ENCODE measurements at regions not wholly inside any gene's neighbourhood (a gene's known extent, or its start where the extent isn't known, plus 50 kb on each side); places are given as distances from the start of the nearest gene placed in this dataset.

DNA sequence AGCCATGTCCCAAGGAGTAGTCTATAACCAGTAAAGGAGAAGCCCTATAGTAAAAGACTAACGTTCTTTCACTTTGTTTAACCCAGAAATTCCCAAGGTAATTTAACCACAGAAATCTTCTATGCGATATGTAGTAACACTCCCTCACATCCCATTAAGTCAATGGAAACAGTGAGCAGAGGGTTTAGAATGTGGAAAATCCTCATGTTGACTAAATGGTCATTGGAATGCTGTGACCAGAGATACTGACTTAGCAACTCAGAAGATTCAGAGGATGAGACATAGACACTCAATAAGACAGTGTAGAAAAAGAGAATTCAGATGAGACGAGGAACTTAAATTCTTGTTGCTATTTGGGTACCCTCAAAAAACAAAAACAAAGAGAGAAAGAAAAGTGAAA lies 562.2 kb upstream of the NOX3 start:
- Mint-ChIP-seq H3K4me3 (no peak overlapping the region), H3K27ac (no peak overlapping the region), H3K4me1 (ENCODE audit: low read depth) (no peaks in the 10 kb centered on the region), H3K9me3 (no peaks in the 10 kb centered on the region), H3K36me3 (ENCODE audit: low read depth) (no peaks in the 10 kb centered on the region), H3K27me3 (ENCODE audit: low read depth) (no peaks in the 10 kb centered on the region)
- DNase-seq (ENCODE audit: low spot score) = no peak

DNA sequence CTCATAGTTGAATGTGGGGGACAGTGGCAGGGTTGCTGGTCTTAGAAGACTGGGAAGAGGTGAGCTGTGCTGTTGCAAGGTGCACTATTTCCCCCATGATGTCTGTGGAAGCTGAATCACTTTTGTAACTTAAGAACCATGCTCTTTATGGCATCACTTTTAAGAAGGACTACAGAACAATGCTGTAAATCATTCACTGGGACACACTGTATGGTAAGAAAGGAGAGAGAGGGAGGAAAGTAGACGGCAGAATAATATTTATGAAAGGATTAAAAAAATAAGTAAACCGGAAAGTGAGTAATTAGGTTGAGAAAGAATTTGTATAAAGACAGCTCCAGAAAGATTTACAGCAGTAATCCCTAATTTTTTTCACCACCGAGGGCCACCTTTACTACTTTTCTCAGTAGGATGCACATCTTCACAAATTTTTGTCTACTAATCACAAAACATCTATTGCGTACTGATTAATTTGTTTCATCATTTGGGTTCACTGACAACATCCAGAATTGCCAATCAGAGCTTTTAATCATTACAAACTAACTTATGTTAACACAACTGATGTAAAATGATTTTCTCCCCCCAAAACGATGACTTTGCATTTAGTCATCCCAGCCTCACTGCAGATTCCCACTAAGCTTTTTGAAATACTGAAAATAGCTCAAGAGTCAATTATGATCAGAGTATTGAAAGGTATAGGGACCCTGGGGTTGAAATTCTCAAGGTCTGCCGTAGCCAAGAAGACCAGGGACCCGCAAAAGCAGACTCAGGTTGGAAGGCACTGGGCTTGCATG lies 560.7 kb upstream of the NOX3 start:
- Mint-ChIP-seq H3K27me3 (ENCODE audit: low read depth) (no peaks in the 10 kb centered on the region), H3K36me3 (ENCODE audit: low read depth) (no peaks in the 10 kb centered on the region), H3K27ac (no peak overlapping the region), H3K9me3 (no peaks in the 10 kb centered on the region), H3K4me3 (no peak overlapping the region), H3K4me1 (ENCODE audit: low read depth) (no peaks in the 10 kb centered on the region)
- no peak for DNase-seq (ENCODE audit: low spot score)

DNA sequence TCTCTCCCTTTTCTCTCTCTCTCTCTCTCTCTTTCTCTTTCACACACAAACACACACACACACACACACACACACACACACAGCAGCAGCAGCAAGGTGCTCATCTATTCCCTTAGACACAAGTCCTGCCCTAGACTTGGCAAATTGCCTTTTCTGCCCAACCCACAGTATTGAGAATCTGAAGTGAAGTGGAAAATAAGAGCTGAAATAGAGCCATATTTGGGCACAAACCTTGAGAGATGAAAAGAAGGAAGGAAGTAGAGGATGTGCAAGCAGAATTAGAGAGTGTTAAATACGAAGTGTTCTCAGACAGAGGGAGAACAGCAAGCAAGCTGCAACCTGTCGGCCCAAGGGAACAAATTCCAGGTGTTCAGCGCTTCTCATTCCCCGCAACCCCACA lies 557.5 kb upstream of the NOX3 start:
- no peaks in the 10 kb centered on the region for H3K36me3 Mint-ChIP-seq (ENCODE audit: low read depth)
- no peak for DNase-seq (ENCODE audit: low spot score)
- H3K4me1 Mint-ChIP-seq (ENCODE audit: low read depth) = no peaks in the 10 kb centered on the region
- H3K27me3 Mint-ChIP-seq (ENCODE audit: low read depth) = no peaks in the 10 kb centered on the region
- no peak overlapping the region for H3K27ac Mint-ChIP-seq
- no peak overlapping the region for H3K4me3 Mint-ChIP-seq
- no peaks in the 10 kb centered on the region for H3K9me3 Mint-ChIP-seq

DNA sequence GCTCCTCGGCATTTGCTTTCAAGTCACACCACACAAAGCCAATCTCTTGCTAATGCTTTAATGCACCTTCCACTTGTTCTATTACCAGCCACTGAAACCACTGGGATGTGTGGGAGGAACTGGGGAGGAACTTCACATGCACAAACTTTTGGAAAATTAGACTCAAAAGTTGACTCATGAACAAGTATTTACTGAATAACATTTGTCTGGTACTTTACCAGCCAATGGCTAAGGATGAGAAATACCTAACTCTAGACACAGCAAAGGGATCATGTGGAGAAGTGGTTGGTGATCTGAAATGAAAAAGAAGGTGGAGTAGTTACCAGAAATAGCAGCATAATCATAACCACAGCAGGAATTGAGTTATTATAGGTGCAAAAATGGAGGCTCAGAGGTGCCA lies 554.0 kb upstream of the NOX3 start:
- Mint-ChIP-seq H3K27me3 (ENCODE audit: low read depth) (no peaks in the 10 kb centered on the region), H3K4me1 (ENCODE audit: low read depth) (no peaks in the 10 kb centered on the region), H3K4me3 (no peak overlapping the region), H3K9me3 (no peaks in the 10 kb centered on the region), H3K27ac (no peak overlapping the region), H3K36me3 (ENCODE audit: low read depth) (no peaks in the 10 kb centered on the region)
- no peak for DNase-seq (ENCODE audit: low spot score)

DNA sequence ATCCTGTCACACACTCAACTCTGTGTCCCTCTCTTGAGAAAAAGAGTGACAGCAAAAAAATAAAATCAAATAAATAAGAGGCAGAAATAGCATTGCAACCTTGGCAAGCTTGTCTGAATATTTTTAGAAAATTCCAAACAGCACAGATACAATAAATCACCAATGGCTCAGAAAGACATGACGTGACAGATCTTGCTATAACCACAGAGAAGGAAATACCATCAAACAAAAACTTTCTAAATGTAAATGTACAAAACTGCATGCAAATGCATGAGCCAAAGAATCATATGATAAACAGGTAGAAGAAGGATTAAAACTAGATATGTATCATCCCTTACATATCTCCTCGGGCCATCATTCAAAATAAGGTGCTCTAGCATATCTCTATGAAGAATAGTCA lies 549.2 kb upstream of the NOX3 start:
- no peaks in the 10 kb centered on the region for H3K9me3 Mint-ChIP-seq
- no peak overlapping the region for H3K4me3 Mint-ChIP-seq
- no peaks in the 10 kb centered on the region for H3K4me1 Mint-ChIP-seq (ENCODE audit: low read depth)
- no peaks in the 10 kb centered on the region for H3K27me3 Mint-ChIP-seq (ENCODE audit: low read depth)
- DNase-seq (ENCODE audit: low spot score) = no peak
- no peak overlapping the region for H3K27ac Mint-ChIP-seq
- no peaks in the 10 kb centered on the region for H3K36me3 Mint-ChIP-seq (ENCODE audit: low read depth)

DNA sequence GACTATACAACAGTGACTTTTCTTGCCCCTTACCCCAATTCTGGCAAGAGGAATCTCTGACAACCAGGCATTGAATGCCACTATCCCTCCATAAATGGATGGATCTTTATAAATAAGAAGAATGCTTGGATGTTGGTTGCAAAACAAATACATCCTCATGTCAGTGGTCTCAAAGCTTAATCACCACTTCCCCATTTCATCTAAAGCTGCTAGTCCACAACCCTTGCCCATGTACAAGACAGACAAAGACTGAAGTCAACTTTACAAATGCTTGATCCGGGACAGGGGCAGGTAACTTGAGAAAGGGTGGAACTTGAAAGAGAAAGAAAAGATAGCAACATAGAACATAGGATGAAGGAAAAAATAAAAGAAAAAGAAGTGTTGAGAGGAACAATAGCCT lies 540.5 kb upstream of the NOX3 start:
- DNase-seq (ENCODE audit: low spot score) = no peak
- no peaks in the 10 kb centered on the region for H3K4me1 Mint-ChIP-seq (ENCODE audit: low read depth)
- H3K4me3 Mint-ChIP-seq = no peak overlapping the region
- H3K9me3 Mint-ChIP-seq = no peaks in the 10 kb centered on the region
- H3K27me3 Mint-ChIP-seq (ENCODE audit: low read depth) = no peaks in the 10 kb centered on the region
- no peak overlapping the region for H3K27ac Mint-ChIP-seq
- H3K36me3 Mint-ChIP-seq (ENCODE audit: low read depth) = no peaks in the 10 kb centered on the region

DNA sequence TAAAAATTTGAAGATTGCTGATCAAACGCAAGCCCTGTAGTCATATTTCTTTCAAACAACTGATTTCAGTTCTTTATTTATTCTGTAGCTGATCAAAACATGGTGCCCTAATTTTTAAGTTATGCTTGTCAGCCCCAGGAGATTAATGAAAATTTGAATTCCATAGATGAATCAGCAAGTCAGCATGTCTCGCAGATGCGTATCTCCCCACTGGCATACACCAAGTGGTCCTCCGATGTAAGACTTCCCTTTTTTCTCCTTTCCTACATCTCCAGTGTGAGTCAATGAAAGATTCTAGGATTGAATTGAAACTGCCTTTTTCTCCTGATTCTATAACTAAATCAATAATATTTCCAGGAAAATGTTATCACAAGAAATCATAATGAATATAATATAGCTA lies 539.6 kb upstream of the NOX3 start:
- no peak for DNase-seq (ENCODE audit: low spot score)
- H3K36me3 Mint-ChIP-seq (ENCODE audit: low read depth) = no peaks in the 10 kb centered on the region
- H3K27ac Mint-ChIP-seq = no peak overlapping the region
- H3K27me3 Mint-ChIP-seq (ENCODE audit: low read depth) = no peaks in the 10 kb centered on the region
- no peak overlapping the region for H3K4me3 Mint-ChIP-seq
- no peaks in the 10 kb centered on the region for H3K9me3 Mint-ChIP-seq
- no peaks in the 10 kb centered on the region for H3K4me1 Mint-ChIP-seq (ENCODE audit: low read depth)

DNA sequence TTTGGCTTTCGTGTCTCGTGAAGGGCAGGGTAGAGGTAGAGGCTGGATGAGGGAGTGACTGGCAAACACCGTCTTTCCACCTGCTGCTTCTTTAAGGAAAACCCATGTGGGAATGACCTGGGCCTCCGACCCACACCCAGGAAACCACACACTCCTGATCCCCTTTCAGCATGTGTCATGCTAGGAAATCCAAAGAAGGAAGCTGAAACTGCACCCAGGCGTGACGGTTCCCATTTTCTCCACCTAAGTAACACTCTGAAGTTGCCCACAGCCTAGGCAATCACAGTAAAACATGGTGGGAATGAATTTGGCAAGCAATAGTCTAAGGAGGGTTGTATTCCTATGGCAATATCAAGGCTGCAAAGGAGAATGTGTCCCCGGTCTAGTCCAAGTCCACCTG lies 538.4 kb upstream of the NOX3 start:
- Mint-ChIP-seq H3K27ac (no peak overlapping the region), H3K4me3 (no peak overlapping the region)
- DNase-seq (ENCODE audit: low spot score) = no peak

DNA sequence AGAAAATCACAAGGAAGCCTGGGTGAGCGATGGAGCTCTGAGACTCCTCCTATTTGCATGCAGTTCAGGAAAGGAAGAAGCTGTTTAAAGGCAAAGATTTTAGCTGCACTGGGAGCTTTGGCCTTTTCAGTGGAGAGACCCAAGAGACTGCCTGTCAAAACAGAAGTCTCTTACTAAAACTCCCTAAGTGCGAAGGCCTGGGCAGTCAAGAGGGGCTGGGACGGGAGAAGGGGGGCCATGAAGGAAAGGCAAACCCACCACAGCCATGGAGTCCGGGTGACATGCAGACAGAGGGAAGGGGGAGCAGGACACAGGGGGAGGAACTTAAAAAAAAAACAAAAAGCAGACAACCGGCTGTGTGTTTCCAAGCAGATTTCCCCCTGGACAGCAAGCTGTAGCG lies 537.6 kb upstream of the NOX3 start:
- Mint-ChIP-seq H3K27ac (no peak overlapping the region), H3K4me3 (no peak overlapping the region), H3K36me3 (ENCODE audit: low read depth) (no peaks in the 10 kb centered on the region), H3K4me1 (ENCODE audit: low read depth) (no peaks in the 10 kb centered on the region), H3K27me3 (ENCODE audit: low read depth) (no peaks in the 10 kb centered on the region), H3K9me3 (no peaks in the 10 kb centered on the region)
- DNase-seq (ENCODE audit: low spot score) = no peak

More for the DNA sequence above, 538.4 kb upstream of the NOX3 start:
- Mint-ChIP-seq H3K9me3 (no peaks in the 10 kb centered on the region), H3K36me3 (ENCODE audit: low read depth) (no peaks in the 10 kb centered on the region), H3K4me1 (ENCODE audit: low read depth) (no peaks in the 10 kb centered on the region), H3K27me3 (ENCODE audit: low read depth) (no peaks in the 10 kb centered on the region)

DNA sequence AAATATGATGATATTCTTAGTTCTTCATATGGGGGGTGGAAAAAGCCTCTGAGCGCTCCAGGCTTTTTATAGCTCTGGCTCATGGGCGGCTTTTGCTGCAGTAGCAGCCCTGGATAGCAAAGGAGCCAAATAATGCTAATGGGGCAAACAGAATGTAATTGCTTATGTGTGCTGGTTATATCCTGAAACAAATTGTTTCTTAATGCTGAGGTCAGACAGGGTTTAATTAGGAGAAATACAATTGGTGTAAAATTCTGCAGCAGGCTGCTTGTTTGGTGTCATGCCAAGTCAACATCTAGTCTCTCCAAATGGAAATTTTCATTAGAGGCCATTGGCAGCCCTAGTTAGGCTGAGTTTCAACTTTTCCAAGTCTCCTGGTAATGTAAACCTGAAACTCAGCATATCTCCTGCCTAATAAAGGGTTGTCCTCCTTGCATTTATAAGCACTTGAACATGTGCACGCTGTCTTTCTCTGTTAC lies 530.1 kb upstream of the NOX3 start:
- no peaks in the 10 kb centered on the region for H3K4me1 Mint-ChIP-seq (ENCODE audit: low read depth)
- no peaks in the 10 kb centered on the region for H3K36me3 Mint-ChIP-seq (ENCODE audit: low read depth)
- no peak overlapping the region for H3K4me3 Mint-ChIP-seq
- H3K27me3 Mint-ChIP-seq (ENCODE audit: low read depth) = peaks cover 5% of the 10 kb centered on the region
- H3K9me3 Mint-ChIP-seq = no peaks in the 10 kb centered on the region
- no peak overlapping the region for H3K27ac Mint-ChIP-seq
- DNase-seq (ENCODE audit: low spot score) = no peak

DNA sequence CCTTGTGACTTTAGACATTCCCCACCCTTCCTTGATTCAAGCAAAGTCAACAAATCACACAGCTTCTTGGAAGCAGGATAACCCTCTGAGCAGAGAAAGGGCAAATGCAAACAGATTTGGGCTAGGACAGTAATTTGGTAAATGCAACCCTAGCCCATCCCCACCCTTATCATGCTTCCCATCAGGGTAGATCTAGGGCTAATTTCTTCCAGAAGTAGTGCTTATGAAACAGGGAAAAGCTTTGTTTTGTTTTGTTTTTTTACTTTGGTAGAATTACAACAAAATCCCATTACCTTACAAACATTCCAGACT lies 525.1 kb upstream of the NOX3 start:
- H3K27ac Mint-ChIP-seq = no peak overlapping the region
- no peaks in the 10 kb centered on the region for H3K36me3 Mint-ChIP-seq (ENCODE audit: low read depth)
- no peaks in the 10 kb centered on the region for H3K4me1 Mint-ChIP-seq (ENCODE audit: low read depth)
- H3K9me3 Mint-ChIP-seq = no peaks in the 10 kb centered on the region
- no peak for DNase-seq (ENCODE audit: low spot score)
- peaks cover 5% of the 10 kb centered on the region for H3K27me3 Mint-ChIP-seq (ENCODE audit: low read depth)
- no peak overlapping the region for H3K4me3 Mint-ChIP-seq

DNA sequence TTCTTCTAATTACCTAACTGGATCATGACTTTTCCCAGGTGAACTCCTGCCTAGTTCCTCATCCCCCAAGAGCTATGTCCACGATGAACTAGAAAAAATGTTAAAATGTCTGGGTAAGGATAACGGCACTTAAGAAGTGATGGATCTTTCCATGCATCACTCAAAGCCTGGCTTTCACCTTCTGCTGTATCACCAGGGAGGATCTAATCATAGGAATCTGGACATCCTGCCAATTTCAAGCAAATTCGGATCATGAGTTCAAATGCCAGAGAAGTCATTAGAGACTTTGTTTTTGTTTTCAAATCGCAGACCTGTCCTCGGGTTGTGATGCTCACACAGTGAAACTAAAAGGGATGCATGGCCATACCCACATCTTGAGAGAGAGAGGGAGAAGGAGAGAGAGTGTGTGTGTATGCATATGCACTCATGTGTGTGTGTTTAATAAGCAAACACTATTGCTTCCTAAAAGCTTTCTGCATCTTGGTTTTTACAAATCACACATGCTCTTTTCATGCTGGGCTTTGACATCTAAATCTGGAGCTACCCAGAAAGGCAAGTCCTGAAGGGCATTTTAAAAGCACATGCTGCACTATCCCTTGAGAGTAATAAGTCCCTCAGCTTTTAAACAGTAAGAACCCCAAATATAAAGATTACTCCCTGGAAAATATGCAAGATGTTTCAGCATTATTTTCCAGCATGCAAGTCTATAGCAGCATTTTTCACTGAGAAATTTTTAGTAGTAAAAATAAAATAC lies 524.6 kb upstream of the NOX3 start:
- peaks cover 5% of the 10 kb centered on the region for H3K27me3 Mint-ChIP-seq (ENCODE audit: low read depth)
- no peaks in the 10 kb centered on the region for H3K36me3 Mint-ChIP-seq (ENCODE audit: low read depth)
- H3K9me3 Mint-ChIP-seq = no peaks in the 10 kb centered on the region
- H3K4me3 Mint-ChIP-seq = no peak overlapping the region
- DNase-seq (ENCODE audit: low spot score) = no peak
- H3K4me1 Mint-ChIP-seq (ENCODE audit: low read depth) = no peaks in the 10 kb centered on the region
- no peak overlapping the region for H3K27ac Mint-ChIP-seq

DNA sequence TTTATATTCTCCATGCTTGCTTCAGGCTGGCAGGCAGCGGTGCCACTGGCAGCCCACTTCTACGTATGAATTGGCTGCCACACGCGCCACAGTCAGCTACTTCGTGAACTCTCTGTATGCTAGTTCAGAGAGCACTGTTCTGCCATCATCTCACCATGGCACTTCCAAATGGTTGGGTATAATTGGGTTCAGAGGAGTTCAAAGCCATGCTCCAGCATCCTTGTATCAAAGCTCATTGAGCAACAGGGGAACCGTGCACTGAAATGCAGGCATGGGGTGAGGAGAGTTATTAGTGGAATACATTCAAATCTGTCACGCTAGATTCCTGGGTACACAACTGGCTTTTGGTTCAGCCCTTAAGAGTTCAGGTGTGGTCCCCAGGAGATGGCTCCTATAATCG lies 519.9 kb upstream of the NOX3 start:
- Mint-ChIP-seq H3K27me3 (ENCODE audit: low read depth) (no peaks in the 10 kb centered on the region), H3K36me3 (ENCODE audit: low read depth) (no peaks in the 10 kb centered on the region)

DNA sequence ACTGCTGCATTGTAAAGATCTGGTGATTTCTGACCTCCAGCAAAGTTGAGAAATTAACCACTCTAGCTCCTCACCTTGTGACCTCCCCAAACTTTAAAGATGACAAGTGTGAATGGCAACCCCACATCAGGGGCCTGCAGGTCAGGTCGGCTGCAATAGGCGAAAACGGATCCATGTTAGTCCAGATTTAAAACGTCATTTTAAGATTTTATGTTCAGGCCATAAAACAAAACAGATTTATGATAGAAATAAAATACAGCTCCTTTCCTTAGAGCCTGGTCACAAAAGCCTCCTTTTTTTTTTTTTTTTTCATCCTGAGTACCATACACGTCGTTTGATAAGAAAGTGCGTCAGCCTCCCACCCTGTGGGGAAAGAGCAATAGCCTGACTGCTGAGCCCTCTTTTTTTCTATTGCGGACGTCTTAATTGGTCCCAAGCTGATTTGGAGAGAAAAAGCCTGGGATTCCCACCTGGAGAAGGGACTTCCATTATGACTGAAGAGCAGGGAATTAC lies 519.2 kb upstream of the NOX3 start:
- no peak overlapping the region for H3K4me3 Mint-ChIP-seq
- no peak overlapping the region for H3K27ac Mint-ChIP-seq
- H3K36me3 Mint-ChIP-seq (ENCODE audit: low read depth) = no peaks in the 10 kb centered on the region
- no peaks in the 10 kb centered on the region for H3K9me3 Mint-ChIP-seq
- H3K27me3 Mint-ChIP-seq (ENCODE audit: low read depth) = no peaks in the 10 kb centered on the region
- no peak for DNase-seq (ENCODE audit: low spot score)
- H3K4me1 Mint-ChIP-seq (ENCODE audit: low read depth) = peaks cover 5% of the 10 kb centered on the region

More for the DNA sequence above, 519.9 kb upstream of the NOX3 start:
- Mint-ChIP-seq H3K27ac (no peak overlapping the region), H3K9me3 (no peaks in the 10 kb centered on the region), H3K4me3 (no peak overlapping the region), H3K4me1 (ENCODE audit: low read depth) (peaks cover 5% of the 10 kb centered on the region)
- DNase-seq (ENCODE audit: low spot score) = no peak
